HG02571 (cell line): ENCODE measurements at regions not wholly inside any gene's neighbourhood (a gene's known extent, or its start where the extent isn't known, plus 50 kb on each side); places are given as distances from the start of the nearest gene placed in this dataset.
"Not testable (repeated sequence)": the region's sequence is repeated elsewhere in the genome, so short reads cannot be mapped to it uniquely, and the experiment has no call there.

Experiments
- ATAC-seq: cut with Tn5 transposase; IDR thresholded peaks from one replicate; pipeline ENCODE4 v1.9.1; 2021; ENCODE audit warnings: mild to moderate bottlenecking, moderate library complexity; ENCODE audit not compliant: unreplicated experiment

GRCh38 chr13:58476206-58476918 is 844.8 kb downstream of the PCDH17 start:
- no peak for ATAC-seq

GRCh38 chr13:58478858-58479257 is 847.3 kb downstream of the PCDH17 start:
- no peak for ATAC-seq

- ATAC-seq = no peak
Measured at GRCh38 chr13:58480061-58480460, 848.5 kb downstream of the PCDH17 start.

GRCh38 chr13:58488251-58488650 is 856.7 kb downstream of the PCDH17 start:
- no peak for ATAC-seq

- ATAC-seq = no peak
Measured at GRCh38 chr13:58495668-58496067, 864.1 kb downstream of the PCDH17 start.

- ATAC-seq = no peak
Measured at GRCh38 chr13:58500938-58501337, 869.4 kb downstream of the PCDH17 start.

GRCh38 chr13:58504202-58504700 is 872.7 kb downstream of the PCDH17 start:
- ATAC-seq = not testable (repeated sequence)

GRCh38 chr13:58505262-58505920 is 873.8 kb downstream of the PCDH17 start:
- not testable (repeated sequence) for ATAC-seq

- ATAC-seq = no peak
Measured at GRCh38 chr13:58528351-58528750, 896.8 kb downstream of the PCDH17 start.

- no peak for ATAC-seq
Measured at GRCh38 chr13:58531614-58532013, 900.1 kb downstream of the PCDH17 start.

- ATAC-seq = no peak
Measured at GRCh38 chr13:58542530-58542929, 911.0 kb downstream of the PCDH17 start.

GRCh38 chr13:58547419-58547818 is 915.9 kb downstream of the PCDH17 start:
- no peak for ATAC-seq

GRCh38 chr13:58566176-58566575 is 934.6 kb downstream of the PCDH17 start:
- no peak for ATAC-seq

- no peak for ATAC-seq
Measured at GRCh38 chr13:58573743-58574142, 942.2 kb downstream of the PCDH17 start.

GRCh38 chr13:58574791-58575190 is 943.2 kb downstream of the PCDH17 start:
- ATAC-seq = no peak

GRCh38 chr13:58579468-58579867 is 947.9 kb downstream of the PCDH17 start:
- no peak for ATAC-seq

- ATAC-seq = no peak
Measured at GRCh38 chr13:58583966-58584365, 952.4 kb downstream of the PCDH17 start.

GRCh38 chr13:58584610-58585009 is 953.1 kb downstream of the PCDH17 start:
- no peak for ATAC-seq

- ATAC-seq = peak; percentile 90
Measured at GRCh38 chr13:58587183-58587582, 955.6 kb downstream of the PCDH17 start.

GRCh38 chr13:58592052-58592451 is 960.5 kb downstream of the PCDH17 start:
- no peak for ATAC-seq

- no peak for ATAC-seq
Measured at GRCh38 chr13:58592786-58593185, 961.2 kb downstream of the PCDH17 start.
